ENCODE measurements at regions not wholly inside any gene's neighbourhood (a gene's known extent, or its start where the extent isn't known, plus 50 kb on each side); places are given as distances from the start of the nearest gene placed in this dataset.

- Histone ChIP-seq H3K36me3 (no peaks in the 10 kb centered on the region), H3K27ac (no peak overlapping the region), H3K4me1 (no peaks in the 10 kb centered on the region), H3K27me3 (no peaks in the 10 kb centered on the region), H3K4me3 (no peak overlapping the region), H3K9me3 (no peaks in the 10 kb centered on the region)
- intact Hi-C loops (cut with DNase I), result no loop called here
- TF ChIP-seq POLR2A (IDR thresholded peaks at IDR 0.05) (no peak), POLR2AphosphoS5 (IDR thresholded peaks at IDR 0.05; ENCODE audit: insufficient read depth in 1 of 2, low read depth in 1 of 2) (no peak)
- TF ChIP-seq, protein P1, sequence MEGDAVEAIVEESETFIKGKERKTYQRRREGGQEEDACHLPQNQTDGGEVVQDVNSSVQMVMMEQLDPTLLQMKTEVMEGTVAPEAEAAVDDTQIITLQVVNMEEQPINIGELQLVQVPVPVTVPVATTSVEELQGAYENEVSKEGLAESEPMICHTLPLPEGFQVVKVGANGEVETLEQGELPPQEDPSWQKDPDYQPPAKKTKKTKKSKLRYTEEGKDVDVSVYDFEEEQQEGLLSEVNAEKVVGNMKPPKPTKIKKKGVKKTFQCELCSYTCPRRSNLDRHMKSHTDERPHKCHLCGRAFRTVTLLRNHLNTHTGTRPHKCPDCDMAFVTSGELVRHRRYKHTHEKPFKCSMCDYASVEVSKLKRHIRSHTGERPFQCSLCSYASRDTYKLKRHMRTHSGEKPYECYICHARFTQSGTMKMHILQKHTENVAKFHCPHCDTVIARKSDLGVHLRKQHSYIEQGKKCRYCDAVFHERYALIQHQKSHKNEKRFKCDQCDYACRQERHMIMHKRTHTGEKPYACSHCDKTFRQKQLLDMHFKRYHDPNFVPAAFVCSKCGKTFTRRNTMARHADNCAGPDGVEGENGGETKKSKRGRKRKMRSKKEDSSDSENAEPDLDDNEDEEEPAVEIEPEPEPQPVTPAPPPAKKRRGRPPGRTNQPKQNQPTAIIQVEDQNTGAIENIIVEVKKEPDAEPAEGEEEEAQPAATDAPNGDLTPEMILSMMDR (IDR thresholded peaks at IDR 0.05), result no peak
- no peak for DNase-seq (ENCODE audit: extremely low spot score in 2 of 2)
Measured at GRCh38 chr4:116397291-116397690, 688.1 kb downstream of the TRAM1L1 start.

DNA sequence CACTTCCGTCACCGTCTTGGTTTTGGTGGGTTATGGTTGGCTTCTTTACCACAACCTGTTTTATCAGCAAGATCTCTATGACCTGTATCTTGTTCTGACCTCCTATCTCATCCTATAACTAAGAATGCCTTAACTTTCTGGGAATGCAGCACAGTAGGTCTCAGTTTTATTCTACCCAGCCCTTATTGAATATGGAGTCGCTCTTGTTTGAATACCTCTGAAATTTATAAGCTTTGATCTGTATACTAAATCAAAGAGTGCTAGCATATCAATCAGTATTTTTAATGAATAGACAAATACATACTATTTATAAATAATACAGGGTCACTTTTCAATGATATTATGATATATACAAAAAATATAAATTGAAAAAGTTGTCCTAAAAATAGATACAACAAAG lies 690.0 kb downstream of the TRAM1L1 start:
- H3K9me3 ChIP-seq, result no peaks in the 10 kb centered on the region
- TF ChIP-seq, protein P1 (IDR thresholded peaks at IDR 0.05), result no peak
- TF ChIP-seq POLR2AphosphoS5 (IDR thresholded peaks at IDR 0.05; ENCODE audit: insufficient read depth in 1 of 2, low read depth in 1 of 2) (no peak), POLR2A (IDR thresholded peaks at IDR 0.05) (no peak)
- no peak for DNase-seq (ENCODE audit: extremely low spot score in 2 of 2)
- no peak overlapping the region for H3K4me3 ChIP-seq
- H3K36me3 ChIP-seq, result no peaks in the 10 kb centered on the region
- no peaks in the 10 kb centered on the region for H3K27me3 ChIP-seq
- H3K4me1 ChIP-seq, result no peaks in the 10 kb centered on the region
- intact Hi-C loops (cut with DNase I), result no loop called here
- H3K27ac ChIP-seq, result no peak overlapping the region

DNA sequence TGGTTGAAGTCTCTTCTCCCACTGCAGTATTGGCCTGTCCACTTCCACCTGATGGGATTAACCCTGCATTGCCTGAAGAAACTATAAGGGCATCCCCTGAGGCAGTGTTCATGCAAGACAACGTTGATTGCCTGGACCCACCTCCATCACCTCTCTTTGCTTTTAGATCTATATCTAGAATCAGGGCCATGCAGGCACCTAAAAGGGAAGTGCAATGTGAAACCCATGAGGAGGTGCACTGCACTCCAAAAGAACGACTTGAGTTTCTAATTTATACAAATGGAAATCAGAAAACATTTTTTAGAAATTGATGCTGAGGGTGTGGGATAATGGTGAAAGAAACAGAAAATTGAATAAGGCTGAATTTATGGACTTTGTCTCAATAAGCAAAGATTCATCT lies 694.4 kb downstream of the TRAM1L1 start:
- no peak for DNase-seq (ENCODE audit: extremely low spot score in 2 of 2)
- no peak overlapping the region for H3K27ac ChIP-seq
- no peaks in the 10 kb centered on the region for H3K9me3 ChIP-seq
- intact Hi-C loops (cut with DNase I), result no loop called here
- no peak for TF ChIP-seq POLR2AphosphoS5 (IDR thresholded peaks at IDR 0.05; ENCODE audit: insufficient read depth in 1 of 2, low read depth in 1 of 2)
- no peak for TF ChIP-seq POLR2A (IDR thresholded peaks at IDR 0.05)
- TF ChIP-seq, protein P1 (IDR thresholded peaks at IDR 0.05), result no peak
- H3K4me1 ChIP-seq, result no peaks in the 10 kb centered on the region
- no peaks in the 10 kb centered on the region for H3K36me3 ChIP-seq
- H3K27me3 ChIP-seq, result no peaks in the 10 kb centered on the region
- no peak overlapping the region for H3K4me3 ChIP-seq

- no peak for DNase-seq (ENCODE audit: extremely low spot score in 2 of 2)
- Histone ChIP-seq H3K27me3 (no peaks in the 10 kb centered on the region), H3K27ac (no peak overlapping the region), H3K9me3 (no peaks in the 10 kb centered on the region), H3K4me1 (no peaks in the 10 kb centered on the region), H3K4me3 (no peak overlapping the region), H3K36me3 (no peaks in the 10 kb centered on the region)
- intact Hi-C loops (cut with DNase I), result no loop called here
- TF ChIP-seq, protein P1 (IDR thresholded peaks at IDR 0.05), result no peak
- TF ChIP-seq POLR2A (IDR thresholded peaks at IDR 0.05) (no peak), POLR2AphosphoS5 (IDR thresholded peaks at IDR 0.05; ENCODE audit: insufficient read depth in 1 of 2, low read depth in 1 of 2) (no peak)
Measured at GRCh38 chr4:116389139-116389538, 696.2 kb downstream of the TRAM1L1 start.

GRCh38 chr4:116387937-116388474 lies 697.4 kb downstream of the TRAM1L1 start:
- TF ChIP-seq POLR2A (IDR thresholded peaks at IDR 0.05), result no peak
- TF ChIP-seq, protein P1 (IDR thresholded peaks at IDR 0.05), result no peak
- no peak for TF ChIP-seq POLR2AphosphoS5 (IDR thresholded peaks at IDR 0.05; ENCODE audit: insufficient read depth in 1 of 2, low read depth in 1 of 2)
- Histone ChIP-seq H3K27ac (no peak overlapping the region), H3K36me3 (no peaks in the 10 kb centered on the region), H3K27me3 (no peaks in the 10 kb centered on the region), H3K4me1 (no peaks in the 10 kb centered on the region), H3K9me3 (no peaks in the 10 kb centered on the region), H3K4me3 (no peak overlapping the region)
- no peak for DNase-seq (ENCODE audit: extremely low spot score in 2 of 2)
- intact Hi-C loops (cut with DNase I), result no loop called here

Data from vagina (tissue), 2 donors.